ENCODE measurements at regions not wholly inside any gene's neighbourhood (a gene's known extent, or its start where the extent isn't known, plus 50 kb on each side); places are given as distances from the start of the nearest gene placed in this dataset.

DNA sequence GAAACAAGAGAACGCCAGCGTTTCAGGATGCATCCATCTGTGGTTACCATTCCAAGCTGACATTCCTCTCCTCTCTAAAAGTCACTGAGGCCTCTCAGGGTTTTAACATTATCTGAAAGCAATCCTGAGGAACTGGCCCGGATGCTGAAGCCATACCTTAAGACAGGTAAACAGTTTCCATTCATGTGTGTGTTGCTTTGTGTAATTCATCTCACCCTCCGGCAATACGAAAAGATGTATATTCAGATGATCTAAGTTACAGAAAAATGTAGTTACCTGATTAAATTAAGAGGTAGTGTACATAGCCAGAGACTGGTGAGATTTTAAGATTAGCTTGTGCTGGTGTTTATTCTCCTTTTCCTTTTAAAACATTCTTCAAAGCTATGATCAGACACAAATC is 68.4 kb upstream of the BACH2 start:
- TF ChIP-seq CTCF (IDR thresholded peaks at IDR 0.05; ENCODE audit: poor library complexity) (no peak), EZH2 (IDR thresholded peaks at IDR 0.05; ENCODE audit: borderline replicate concordance) (no peak), EZH2phosphoT487 (IDR thresholded peaks at IDR 0.05; ENCODE audit: low read depth, severe bottlenecking, unreplicated experiment) (no peak)

All from hepatocyte (in vitro differentiated cells).